ENCODE measurements at regions not wholly inside any gene's neighbourhood (a gene's known extent, or its start where the extent isn't known, plus 50 kb on each side); places are given as distances from the start of the nearest gene placed in this dataset.

DNA sequence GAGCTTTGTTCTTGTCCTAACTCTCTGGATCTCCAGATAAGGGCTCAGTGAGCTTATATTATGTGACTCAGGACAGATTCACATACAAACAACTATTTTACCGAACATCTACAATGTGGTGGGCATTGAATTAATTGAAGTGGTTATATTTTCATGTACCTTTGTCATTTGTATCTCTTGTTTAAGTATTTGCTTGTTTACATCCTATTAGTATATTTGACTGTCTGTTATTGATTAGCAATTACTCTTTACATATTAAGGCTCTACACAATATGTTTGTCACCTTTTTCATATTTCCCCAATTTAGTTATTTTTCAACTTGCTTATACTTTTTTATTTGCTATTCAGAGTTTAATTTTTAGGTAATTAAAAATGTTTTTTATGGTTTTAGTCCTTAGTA is 222.4 kb downstream of the TFAP2C start:
- DNase-seq (ENCODE audit: low read depth) = no peak
- TF ChIP-seq, protein P1, sequence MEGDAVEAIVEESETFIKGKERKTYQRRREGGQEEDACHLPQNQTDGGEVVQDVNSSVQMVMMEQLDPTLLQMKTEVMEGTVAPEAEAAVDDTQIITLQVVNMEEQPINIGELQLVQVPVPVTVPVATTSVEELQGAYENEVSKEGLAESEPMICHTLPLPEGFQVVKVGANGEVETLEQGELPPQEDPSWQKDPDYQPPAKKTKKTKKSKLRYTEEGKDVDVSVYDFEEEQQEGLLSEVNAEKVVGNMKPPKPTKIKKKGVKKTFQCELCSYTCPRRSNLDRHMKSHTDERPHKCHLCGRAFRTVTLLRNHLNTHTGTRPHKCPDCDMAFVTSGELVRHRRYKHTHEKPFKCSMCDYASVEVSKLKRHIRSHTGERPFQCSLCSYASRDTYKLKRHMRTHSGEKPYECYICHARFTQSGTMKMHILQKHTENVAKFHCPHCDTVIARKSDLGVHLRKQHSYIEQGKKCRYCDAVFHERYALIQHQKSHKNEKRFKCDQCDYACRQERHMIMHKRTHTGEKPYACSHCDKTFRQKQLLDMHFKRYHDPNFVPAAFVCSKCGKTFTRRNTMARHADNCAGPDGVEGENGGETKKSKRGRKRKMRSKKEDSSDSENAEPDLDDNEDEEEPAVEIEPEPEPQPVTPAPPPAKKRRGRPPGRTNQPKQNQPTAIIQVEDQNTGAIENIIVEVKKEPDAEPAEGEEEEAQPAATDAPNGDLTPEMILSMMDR (IDR thresholded peaks at IDR 0.05; ENCODE audit: insufficient read depth, low read depth, low read length, missing control alignments) = no peak

DNA sequence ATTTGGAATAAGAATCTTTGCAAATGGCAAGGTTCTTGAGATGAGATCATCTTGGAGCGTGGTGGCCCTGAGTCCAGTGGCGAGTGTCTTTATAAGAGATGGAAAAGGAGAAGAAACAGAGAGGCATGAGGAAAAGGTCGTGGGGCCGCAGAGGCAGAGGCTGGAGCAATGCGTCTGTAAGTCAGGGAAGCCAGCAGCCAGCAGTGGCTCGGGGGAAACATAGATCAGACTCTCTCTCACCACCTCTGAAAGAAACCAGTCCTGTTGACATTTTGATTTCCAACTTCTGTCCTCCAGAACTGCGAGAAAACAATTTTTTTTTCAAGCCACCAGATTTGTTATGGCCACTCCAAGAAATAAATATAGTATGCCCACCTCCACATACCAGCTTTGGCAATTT is 226.6 kb downstream of the TFAP2C start:
- no peak overlapping the region for H3K4me3 ChIP-seq (ENCODE audit: low read depth, low read length)
- no peak for DNase-seq (ENCODE audit: low read depth)
- TF ChIP-seq, protein P1 (IDR thresholded peaks at IDR 0.05; ENCODE audit: insufficient read depth, low read depth, low read length, missing control alignments) = no peak

More for the DNA sequence above, 222.4 kb downstream of the TFAP2C start:
- no peak overlapping the region for H3K4me3 ChIP-seq (ENCODE audit: low read depth, low read length)

DNA sequence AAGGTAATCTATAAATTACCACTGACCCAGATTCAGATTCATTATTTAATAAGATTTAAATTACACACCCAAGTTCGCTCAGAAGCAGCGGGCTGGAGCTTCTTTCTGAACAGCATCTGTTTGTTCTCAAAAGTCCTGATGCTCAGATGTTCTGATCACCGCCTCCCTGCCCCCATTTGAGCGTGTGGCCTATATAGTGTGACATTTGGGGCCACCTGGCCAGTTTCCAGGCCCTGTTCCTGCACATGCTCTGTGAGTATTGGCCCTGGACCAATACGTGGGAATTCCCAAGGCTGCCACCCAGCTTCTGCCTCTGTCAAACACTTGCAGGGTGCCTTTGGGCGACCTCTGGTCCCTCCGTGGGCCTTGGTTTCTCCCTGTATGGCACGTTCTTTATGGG is 228.8 kb downstream of the TFAP2C start:
- DNase-seq (ENCODE audit: low read depth) = no peak
- no peak overlapping the region for H3K4me3 ChIP-seq (ENCODE audit: low read depth, low read length)
- TF ChIP-seq, protein P1 (IDR thresholded peaks at IDR 0.05; ENCODE audit: insufficient read depth, low read depth, low read length, missing control alignments) = no peak

DNA sequence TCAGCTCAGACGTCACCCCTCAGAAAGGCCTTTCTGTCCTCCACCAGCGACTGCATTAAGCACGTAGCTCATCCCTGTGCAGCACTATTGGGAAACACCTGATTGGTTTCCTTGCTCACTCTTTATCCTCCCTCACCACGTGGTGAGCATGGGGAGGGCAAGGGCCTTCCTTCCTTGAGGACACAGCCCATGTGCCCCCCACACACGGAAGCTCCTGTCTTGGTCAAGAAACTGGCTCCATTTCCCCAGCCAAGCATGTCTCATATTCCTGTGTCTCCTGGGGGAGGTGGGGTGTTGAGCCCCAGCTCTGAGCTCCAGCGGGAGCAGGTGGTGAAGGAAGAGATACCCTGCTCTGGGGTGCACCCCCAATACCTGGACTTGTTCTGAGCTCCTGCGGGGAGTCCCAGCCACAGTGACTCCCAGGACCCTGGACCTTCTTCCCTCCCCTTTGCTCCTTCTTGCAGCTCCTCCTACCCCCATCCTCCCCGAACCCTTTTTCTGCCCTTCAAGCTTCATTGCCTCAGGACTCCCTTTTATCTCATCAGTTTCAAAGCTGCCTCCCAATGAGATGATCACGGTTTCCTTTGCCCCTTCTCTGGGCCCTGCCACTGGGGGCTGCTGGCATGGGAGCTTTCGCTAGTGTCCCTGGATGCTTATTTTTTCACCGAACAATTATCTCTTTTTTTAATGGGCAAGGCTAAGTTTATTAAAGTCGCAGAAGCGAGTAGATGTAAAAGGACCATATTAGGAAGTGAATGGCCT is 230.1 kb downstream of the TFAP2C start:
- DNase-seq (ENCODE audit: low read depth) = no peak
- TF ChIP-seq, protein P1 (IDR thresholded peaks at IDR 0.05; ENCODE audit: insufficient read depth, low read depth, low read length, missing control alignments) = no peak
- no peak overlapping the region for H3K4me3 ChIP-seq (ENCODE audit: low read depth, low read length)

DNA sequence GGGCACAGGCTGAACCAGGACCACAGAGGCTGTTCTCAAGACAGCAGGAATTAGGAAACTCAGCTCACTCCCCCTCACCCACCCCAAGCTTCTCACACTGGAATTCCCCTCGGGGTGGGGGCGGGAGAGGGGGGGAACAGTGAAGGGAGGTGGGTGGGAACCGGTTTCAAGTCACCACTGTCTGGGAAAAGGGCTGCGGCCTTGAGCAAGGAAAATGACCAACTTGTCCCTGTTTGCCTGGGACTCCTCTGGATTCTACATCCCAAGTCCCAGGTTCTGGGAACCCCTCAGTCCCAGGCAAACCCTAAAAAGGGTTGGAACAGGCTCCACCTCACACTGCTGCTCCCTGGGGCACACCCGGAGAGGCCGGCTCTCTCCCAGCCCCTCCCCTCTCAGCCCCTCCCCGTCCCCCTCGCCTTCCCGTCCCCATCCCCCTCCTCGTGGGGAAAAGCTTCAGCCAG is 230.7 kb downstream of the TFAP2C start:
- TF ChIP-seq, protein P1 (IDR thresholded peaks at IDR 0.05; ENCODE audit: insufficient read depth, low read depth, low read length, missing control alignments) = no peak
- DNase-seq (ENCODE audit: low read depth) = no peak
- no peak overlapping the region for H3K4me3 ChIP-seq (ENCODE audit: low read depth, low read length)

DNA sequence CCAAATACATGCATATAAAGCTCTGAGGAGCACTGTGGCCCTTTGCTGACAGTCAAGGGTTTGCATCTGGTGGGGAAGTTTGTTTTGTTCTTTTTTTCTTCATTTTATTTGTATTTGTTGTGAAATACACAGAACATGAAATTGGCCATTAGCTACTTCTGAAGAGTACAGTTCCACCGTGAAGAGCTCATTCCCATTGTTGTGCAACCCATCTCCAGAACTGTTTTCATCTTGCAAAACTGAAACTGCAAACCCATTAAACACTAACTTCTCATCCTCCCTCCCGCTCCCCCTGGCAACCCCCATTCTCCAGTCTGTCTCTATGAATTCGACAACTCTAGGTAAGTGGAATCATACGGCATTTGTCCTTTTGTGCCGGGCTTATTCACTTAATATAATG is 231.3 kb downstream of the TFAP2C start:
- no peak for DNase-seq (ENCODE audit: low read depth)
- TF ChIP-seq, protein P1 (IDR thresholded peaks at IDR 0.05; ENCODE audit: insufficient read depth, low read depth, low read length, missing control alignments) = no peak
- H3K4me3 ChIP-seq (ENCODE audit: low read depth, low read length) = no peak overlapping the region

DNA sequence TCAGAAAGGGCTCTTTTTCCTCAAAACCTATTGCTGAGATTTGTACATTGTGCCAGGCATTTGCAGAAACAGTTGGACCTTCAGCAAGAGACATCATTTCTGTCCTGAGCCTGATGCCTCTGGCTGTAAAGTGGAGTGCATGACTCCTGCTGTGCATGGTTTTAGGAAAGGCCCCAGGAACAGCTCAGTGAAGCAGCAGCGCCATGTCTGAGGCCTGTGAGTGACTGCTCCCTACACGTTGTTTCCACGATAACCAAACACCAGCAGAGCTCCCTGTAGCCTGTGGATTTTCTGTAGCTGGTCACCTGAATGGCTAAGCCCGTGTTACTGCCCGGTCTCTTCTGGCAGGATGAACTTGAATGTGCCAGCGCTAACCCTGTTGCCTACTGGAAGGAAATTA is 232.5 kb downstream of the TFAP2C start:
- TF ChIP-seq, protein P1 (IDR thresholded peaks at IDR 0.05; ENCODE audit: insufficient read depth, low read depth, low read length, missing control alignments) = no peak
- no peak for DNase-seq (ENCODE audit: low read depth)
- no peak overlapping the region for H3K4me3 ChIP-seq (ENCODE audit: low read depth, low read length)
